SU-DHL-6 (cell line): ENCODE measurements at regions not wholly inside any gene's neighbourhood (a gene's known extent, or its start where the extent isn't known, plus 50 kb on each side); places are given as distances from the start of the nearest gene placed in this dataset.

Experiments used
- CTCF ChIP-seq: fragments of 200-600 bp; sonication (generic); IDR thresholded peaks from one replicate; pipeline ENCODE4 v1.5.1; 2017; ENCODE audit warnings: antibody characterized with exemption, mild to moderate bottlenecking, low read length, moderate library complexity; ENCODE audit not compliant: insufficient read depth, poor library complexity, severe bottlenecking
- EZH2phosphoT487 ChIP-seq: fragments of 200-600 bp; sonication (generic), shearing (Covaris generic); conservative IDR thresholded peaks from 2 replicates; pipeline ENCODE4 v1.6.1; 2018; ENCODE audit warnings: mild to moderate bottlenecking, antibody characterized with exemption, low read length, moderate library complexity, mixed read lengths

- TF ChIP-seq CTCF (no peak), EZH2phosphoT487 (no peak)
Measured at GRCh38 chr5:10880934-10881333, 119.9 kb upstream of the DAP start.
